HG03103 (cell line): ENCODE measurements at regions not wholly inside any gene's neighbourhood (a gene's known extent, or its start where the extent isn't known, plus 50 kb on each side); places are given as distances from the start of the nearest gene placed in this dataset.
"Not testable (repeated sequence)": the region's sequence is repeated elsewhere in the genome, so short reads cannot be mapped to it uniquely, and the experiment has no call there.

ENCODE experiments used
- ATAC-seq: cut with Tn5 transposase; IDR thresholded peaks from one replicate; pipeline ENCODE4 v1.9.1; 2021; ENCODE audit warnings: low read depth; ENCODE audit not compliant: unreplicated experiment

GRCh38 chr6:77326029-77326428 lies 137.3 kb downstream of the HTR1B start:
- ATAC-seq: no peak

GRCh38 chr6:77324866-77325265 lies 138.4 kb downstream of the HTR1B start:
- ATAC-seq: no peak

GRCh38 chr6:77322604-77323003 lies 140.7 kb downstream of the HTR1B start:
- ATAC-seq: no peak

DNA sequence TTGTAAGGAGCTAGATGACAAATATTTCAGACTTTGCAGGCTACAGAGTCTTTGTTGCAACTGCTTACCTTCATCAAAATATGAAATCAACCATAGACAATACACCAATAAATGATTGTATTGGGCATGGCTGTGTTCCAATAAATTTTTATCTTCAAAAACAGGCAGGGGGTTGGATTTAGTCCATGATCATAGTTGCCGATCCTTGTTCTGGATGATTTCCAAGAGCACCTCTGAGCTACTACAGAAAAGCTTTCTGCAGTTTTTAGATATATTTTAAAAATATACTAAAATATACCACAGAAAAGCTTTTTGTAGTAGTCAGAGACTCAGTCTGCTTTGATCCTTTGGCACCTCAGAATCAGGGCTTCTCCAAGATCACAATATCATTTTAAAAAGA lies 145.0 kb downstream of the HTR1B start:
- no peak for ATAC-seq

GRCh38 chr6:77313595-77313994 lies 149.7 kb downstream of the HTR1B start:
- ATAC-seq: no peak

GRCh38 chr6:77299931-77300330 lies 163.4 kb downstream of the HTR1B start:
- no peak for ATAC-seq

DNA sequence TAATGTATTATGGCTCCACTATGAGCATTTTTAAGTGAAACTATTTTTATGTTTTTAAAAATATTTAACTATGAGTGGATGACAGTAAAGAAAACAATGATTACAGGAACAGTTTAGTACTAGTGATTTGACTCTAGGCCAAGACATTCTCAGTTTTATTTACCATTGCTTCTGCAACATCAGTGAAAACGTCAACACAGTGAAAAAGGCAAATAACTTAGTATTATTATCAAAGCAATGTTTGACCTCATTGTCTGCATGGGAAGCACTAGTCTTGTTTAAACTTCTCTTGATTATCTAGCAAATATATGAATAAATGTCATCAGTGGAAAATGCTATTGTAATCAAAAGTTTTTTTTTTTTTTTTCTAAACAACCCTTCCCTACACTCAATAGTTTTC lies 165.0 kb downstream of the HTR1B start:
- no peak for ATAC-seq

- ATAC-seq: no peak
Measured at GRCh38 chr6:77292564-77293546, 170.4 kb downstream of the HTR1B start.

DNA sequence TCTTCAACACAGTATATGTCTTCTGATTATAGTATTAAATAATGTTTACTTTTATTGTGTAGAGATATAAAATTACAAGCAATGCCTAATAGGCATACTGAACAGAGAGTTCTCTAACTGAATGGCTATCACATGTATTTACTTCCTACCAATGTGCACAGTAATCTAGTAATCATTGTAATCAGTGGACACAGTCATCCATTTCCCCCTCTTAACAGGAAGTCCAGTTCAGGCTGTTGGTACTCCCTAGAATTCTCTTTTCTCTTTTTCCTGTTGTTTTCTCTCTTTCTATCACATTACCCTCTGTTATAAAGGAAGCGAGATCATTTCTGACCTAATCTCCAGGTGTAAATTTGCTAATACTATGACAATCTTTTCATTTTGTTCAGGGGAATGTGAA lies 172.5 kb downstream of the HTR1B start:
- no peak for ATAC-seq

DNA sequence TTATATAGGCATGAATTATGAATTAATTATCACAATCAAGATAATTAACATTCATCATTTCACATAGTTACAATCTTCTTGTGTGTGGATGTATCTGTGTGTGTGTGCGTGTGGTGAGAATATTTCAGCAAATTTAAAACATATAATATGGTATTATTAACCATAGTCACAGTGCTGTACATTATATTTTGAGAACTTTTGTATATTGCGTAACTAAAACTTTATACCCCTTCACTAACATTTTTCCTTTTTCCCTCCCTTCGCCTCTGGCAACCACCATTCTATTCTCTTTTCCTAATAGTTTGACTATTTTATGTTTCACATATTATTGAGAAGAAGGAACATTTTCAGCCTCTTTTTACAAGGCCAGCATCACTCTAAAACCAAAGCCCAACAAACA lies 176.8 kb downstream of the HTR1B start:
- no peak for ATAC-seq

- ATAC-seq: no peak
Measured at GRCh38 chr6:77273929-77274328, 189.4 kb downstream of the HTR1B start.

- ATAC-seq: no peak
Measured at GRCh38 chr6:77264970-77265369, 198.3 kb downstream of the HTR1B start.

DNA sequence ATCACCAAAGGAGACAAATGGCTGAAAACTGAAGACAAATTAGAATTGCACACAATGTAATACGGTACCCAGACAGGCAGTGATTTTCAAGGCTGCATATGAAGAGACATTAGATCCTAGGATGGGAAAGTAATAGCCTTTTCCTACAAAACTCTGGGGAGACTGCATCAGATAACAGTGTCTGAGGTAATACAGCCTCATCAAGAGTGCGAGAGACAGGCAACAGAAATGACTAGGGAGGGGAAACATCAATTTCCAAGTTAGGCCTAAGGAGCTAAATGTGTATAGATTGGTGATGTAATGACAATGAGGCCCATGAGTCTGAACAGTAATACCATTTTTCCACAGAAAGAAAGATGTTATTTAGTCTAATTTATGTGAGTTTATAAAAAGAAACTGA lies 200.3 kb downstream of the HTR1B start:
- ATAC-seq: no peak

- not testable (repeated sequence) for ATAC-seq
Measured at GRCh38 chr6:77251801-77252200, 211.5 kb downstream of the HTR1B start.

DNA sequence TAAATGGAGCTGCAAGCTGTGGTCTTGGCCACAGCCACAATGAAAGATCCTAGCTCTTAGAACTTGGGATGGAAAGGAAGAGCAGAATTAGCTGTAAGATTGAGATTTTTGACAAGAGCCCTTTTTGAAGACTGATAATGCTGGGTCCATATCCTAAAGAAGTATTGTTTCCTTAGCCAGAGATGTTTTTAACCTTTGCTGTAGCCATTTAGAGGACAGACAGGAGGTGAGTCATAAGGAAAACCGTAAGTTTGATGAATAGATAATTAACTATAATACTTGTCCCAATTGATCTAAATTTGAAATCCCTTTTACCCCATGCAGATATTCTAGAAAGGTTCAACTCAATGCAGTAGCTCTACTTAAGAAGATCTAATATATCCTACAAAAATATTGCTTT lies 213.7 kb downstream of the HTR1B start:
- ATAC-seq: no peak

DNA sequence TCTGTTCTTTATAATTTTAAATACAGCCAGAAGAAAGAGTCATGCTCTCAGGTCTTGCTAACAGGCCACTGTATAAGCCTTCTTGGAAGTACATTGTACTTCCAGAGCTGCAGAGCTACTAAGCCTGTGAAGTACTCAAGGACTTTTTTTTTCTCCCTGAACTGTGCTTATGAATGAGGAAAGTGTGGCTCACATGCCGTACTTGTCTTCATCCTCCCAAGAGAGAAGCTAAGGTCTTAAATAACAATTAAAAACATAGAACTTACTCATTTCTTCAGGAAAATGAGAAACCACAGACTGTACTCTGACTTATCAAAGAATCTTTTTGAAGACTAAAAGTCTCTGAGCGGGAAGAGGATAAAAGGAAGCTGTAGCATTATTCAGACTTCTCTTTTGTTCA lies 218.3 kb downstream of the HTR1B start:
- no peak for ATAC-seq

DNA sequence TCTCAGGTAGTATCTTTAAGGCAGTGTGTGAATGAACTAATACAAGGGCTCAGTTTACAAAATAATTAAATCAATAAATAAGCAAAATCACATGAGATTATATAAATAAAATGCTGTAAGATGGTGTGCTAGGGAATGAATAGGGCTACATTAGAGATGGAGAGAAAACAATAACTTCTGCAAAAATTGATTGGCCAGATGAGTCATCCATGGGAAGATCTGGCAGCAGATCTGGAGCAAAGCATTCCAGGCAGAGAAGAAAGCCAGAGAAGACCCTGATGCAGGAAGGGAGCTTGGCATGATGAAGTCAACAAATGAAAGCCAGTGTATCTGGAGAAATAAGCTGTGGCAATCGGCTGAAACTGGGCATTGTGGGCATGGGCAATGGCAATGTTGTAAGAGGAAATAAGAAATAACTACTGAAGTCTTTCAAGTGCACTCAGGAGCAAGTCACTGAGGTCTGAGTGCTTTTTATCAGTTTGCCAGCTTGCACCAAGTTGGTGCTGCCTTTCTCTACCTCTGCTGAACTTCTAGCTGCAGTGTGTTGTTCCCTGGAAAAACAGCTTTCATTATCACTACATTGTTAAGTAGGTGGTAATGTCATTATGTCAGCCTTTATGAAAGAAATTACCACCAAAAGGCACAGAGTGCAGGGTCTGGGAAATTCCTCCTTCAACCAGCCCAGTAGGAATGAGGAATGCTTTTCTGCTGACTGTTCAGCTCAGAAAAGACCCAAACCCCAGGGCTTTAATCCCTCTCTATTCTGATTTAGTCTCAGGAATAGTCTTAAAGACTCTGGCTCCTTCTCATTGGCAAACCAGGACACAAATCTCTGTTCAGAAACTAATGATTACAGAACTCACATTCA lies 231.6 kb downstream of the HTR1B start:
- no peak for ATAC-seq

DNA sequence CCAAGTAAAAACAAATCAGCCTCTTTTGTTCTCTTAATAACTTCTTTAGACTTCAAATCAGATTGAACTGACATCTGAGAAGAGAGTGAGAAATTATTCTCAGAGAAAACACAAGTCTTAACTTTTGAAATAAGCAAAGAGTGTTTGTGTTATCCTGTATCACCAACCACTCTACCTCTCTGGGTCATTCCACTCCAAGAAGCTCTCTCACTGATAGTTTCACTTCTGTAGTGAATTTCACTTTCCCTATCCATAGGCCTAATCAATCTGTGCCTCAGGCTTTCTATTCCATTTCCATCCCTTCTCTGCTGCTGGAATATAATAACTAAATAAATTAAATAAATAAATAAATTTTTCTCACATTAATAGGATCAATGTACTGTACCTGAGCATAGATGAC lies 235.0 kb downstream of the HTR1B start:
- ATAC-seq: no peak

- ATAC-seq: no peak
Measured at GRCh38 chr6:77217896-77218295, 245.4 kb downstream of the HTR1B start.

GRCh38 chr6:77205936-77206335 lies 257.4 kb downstream of the HTR1B start:
- ATAC-seq: no peak

- no peak for ATAC-seq
Measured at GRCh38 chr6:77204555-77204954, 258.7 kb downstream of the HTR1B start.
